Right lobe of liver (tissue), 4 donors: ENCODE measurements at regions not wholly inside any gene's neighbourhood (a gene's known extent, or its start where the extent isn't known, plus 50 kb on each side); places are given as distances from the start of the nearest gene placed in this dataset.

Experiments
- CTCF ChIP-seq, 4 donors: fragments of 200-600 bp in 3 of 4; fragments of 450-650 bp in 1 of 4; IDR thresholded peaks; one replicate each; pipeline versions ENCODE4 v1.5.1 to v1.8.0; 2016 to 2022; ENCODE audit warnings: antibody characterized with exemption in 4 of 4, mild to moderate bottlenecking in 2 of 4
- POLR2A ChIP-seq: fragments of 450-650 bp; IDR thresholded peaks from one replicate; pipeline ENCODE4 v1.6.1; 2017; ENCODE audit warnings: antibody characterized with exemption, mild to moderate bottlenecking
- donor health status: DM: no; HTN: no; CAD: no.
- donor health status: DM: no; HTN: no; CAD: no.
- donor health status: DM: no; HTN: yes; CAD: no.

DNA sequence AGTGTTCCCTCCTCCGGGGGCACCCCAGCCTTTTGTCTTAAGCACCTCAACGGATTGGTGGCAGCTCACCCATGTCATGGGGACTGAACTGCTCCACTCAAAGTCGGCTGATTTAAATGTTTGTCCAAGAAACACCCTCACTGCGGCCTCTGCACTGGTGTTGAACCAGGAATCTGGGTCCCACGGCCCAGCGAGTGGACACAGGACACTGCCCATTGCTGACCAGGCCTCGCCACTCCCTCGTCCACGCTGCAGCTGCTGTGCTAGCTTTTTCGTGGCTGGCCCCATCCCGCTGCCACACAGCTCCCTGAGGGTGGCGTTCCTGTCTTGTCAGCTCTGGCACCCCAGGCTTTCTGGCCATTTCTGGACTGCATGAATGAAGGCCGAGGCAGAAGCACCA, 646.2 kb downstream of the BRD1 start:
- TF ChIP-seq CTCF (IDR thresholded peaks at IDR 0.05) (no peak), POLR2A (no peak)
